ENCODE measurements at regions not wholly inside any gene's neighbourhood (a gene's known extent, or its start where the extent isn't known, plus 50 kb on each side); places are given as distances from the start of the nearest gene placed in this dataset.

DNA sequence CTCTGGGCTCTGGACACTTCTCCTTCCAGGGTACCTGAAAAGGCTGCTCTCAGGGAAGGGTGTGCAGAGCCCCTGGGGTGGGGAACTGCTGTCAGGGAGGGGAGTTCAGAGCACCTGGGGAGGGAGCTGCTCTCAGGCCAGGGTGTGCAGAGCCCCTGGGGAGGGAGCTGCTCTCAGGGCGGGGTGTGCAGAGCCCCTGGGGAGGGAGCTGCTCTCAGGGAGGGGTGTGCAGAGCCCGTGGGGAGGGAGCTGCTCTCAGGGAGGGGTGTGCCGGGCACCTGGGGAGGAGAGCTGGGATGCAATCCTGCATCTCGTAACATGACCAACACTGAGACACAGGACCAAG lies 764.2 kb downstream of the BRD1 start:
- no peak for ATAC-seq
- TF ChIP-seq BACH2 (CRISPR knock-in tag; IDR thresholded peaks at IDR 0.05; ENCODE audit: borderline replicate concordance) (no peak), ZNF565 (CRISPR knock-in tag; conservative IDR thresholded peaks at IDR 0.05; ENCODE audit: low read depth) (no peak)
- TF ChIP-seq, protein P1, sequence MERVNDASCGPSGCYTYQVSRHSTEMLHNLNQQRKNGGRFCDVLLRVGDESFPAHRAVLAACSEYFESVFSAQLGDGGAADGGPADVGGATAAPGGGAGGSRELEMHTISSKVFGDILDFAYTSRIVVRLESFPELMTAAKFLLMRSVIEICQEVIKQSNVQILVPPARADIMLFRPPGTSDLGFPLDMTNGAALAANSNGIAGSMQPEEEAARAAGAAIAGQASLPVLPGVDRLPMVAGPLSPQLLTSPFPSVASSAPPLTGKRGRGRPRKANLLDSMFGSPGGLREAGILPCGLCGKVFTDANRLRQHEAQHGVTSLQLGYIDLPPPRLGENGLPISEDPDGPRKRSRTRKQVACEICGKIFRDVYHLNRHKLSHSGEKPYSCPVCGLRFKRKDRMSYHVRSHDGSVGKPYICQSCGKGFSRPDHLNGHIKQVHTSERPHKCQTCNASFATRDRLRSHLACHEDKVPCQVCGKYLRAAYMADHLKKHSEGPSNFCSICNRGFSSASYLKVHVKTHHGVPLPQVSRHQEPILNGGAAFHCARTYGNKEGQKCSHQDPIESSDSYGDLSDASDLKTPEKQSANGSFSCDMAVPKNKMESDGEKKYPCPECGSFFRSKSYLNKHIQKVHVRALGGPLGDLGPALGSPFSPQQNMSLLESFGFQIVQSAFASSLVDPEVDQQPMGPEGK (CRISPR knock-in tag; IDR thresholded peaks at IDR 0.05; ENCODE audit: borderline replicate concordance) = no peak
- TF ChIP-seq, protein P2, sequence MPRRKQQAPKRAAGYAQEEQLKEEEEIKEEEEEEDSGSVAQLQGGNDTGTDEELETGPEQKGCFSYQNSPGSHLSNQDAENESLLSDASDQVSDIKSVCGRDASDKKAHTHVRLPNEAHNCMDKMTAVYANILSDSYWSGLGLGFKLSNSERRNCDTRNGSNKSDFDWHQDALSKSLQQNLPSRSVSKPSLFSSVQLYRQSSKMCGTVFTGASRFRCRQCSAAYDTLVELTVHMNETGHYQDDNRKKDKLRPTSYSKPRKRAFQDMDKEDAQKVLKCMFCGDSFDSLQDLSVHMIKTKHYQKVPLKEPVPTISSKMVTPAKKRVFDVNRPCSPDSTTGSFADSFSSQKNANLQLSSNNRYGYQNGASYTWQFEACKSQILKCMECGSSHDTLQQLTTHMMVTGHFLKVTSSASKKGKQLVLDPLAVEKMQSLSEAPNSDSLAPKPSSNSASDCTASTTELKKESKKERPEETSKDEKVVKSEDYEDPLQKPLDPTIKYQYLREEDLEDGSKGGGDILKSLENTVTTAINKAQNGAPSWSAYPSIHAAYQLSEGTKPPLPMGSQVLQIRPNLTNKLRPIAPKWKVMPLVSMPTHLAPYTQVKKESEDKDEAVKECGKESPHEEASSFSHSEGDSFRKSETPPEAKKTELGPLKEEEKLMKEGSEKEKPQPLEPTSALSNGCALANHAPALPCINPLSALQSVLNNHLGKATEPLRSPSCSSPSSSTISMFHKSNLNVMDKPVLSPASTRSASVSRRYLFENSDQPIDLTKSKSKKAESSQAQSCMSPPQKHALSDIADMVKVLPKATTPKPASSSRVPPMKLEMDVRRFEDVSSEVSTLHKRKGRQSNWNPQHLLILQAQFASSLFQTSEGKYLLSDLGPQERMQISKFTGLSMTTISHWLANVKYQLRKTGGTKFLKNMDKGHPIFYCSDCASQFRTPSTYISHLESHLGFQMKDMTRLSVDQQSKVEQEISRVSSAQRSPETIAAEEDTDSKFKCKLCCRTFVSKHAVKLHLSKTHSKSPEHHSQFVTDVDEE (CRISPR knock-in tag; IDR thresholded peaks at IDR 0.05) = no peak

DNA sequence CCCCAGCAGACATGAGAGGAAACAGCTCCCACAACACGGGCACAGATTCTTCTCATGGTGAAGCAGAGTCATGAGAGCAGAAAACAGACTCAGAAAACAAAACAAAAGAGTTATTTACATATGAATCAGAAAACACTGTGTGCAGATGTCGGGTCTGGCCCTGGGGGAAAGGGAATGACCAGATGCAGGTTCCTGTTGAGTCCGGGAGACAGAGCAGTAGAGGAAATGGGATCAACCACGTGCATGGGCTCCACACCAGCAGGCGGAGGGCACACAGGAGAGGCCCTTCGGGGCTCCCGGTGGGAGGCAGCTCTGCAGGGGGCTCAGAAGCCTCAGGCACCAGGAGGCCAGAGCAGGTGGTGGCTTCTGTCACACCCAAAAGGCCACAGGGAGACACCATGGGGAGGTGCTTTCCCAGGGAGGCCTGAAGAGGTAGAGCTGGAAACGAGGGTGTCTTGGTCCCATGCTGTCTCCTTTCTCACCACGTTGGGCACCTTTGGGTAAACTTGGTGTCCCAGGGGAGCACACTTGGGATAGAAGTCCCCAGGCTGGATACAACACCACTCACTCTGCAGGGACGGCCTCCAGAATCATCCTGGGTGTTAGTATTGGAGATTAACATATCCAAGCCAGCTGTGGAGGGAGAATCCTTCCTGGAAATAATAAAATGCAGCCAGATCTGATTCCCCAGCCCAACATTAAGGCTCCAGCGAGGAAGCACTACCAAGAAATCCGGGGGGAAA lies 764.7 kb downstream of the BRD1 start:
- ATAC-seq = no peak
- TF ChIP-seq, protein P3, sequence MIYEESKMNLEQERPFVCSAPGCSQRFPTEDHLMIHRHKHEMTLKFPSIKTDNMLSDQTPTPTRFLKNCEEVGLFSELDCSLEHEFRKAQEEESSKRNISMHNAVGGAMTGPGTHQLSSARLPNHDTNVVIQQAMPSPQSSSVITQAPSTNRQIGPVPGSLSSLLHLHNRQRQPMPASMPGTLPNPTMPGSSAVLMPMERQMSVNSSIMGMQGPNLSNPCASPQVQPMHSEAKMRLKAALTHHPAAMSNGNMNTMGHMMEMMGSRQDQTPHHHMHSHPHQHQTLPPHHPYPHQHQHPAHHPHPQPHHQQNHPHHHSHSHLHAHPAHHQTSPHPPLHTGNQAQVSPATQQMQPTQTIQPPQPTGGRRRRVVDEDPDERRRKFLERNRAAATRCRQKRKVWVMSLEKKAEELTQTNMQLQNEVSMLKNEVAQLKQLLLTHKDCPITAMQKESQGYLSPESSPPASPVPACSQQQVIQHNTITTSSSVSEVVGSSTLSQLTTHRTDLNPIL (CRISPR knock-in tag; IDR thresholded peaks at IDR 0.05; ENCODE audit: low read depth) = no peak

DNA sequence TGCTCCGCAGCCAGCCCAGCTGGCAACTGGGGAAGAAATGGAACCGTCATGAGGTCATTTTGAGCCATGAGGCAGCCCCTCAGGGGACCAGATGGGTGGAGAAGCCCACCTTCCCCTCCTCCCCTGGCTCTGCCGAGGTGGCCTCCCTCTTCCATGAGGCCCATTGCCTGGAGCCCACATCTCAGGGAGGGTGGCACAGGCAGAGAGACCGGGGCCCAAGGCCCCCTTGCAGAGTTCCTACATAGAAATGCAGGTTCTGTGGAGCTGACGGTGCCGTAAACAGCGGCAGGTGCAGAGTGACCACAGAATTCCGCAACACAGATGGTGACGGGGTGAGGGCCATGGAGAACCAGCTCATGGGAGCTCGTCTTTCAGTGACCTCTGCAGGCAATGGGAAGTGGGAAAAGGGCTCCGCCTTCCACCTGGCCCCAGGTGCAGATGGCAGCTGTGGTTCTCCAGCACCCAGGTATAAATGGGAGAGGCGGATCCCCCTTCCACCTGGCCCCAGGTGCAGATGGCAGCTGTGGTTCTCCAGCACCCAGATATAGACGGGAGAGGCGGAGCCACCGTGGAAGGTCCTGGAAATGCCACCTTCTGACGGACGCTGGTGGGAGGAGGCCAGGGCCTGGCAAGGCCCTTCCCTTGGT lies 765.4 kb downstream of the BRD1 start:
- ATAC-seq = no peak

DNA sequence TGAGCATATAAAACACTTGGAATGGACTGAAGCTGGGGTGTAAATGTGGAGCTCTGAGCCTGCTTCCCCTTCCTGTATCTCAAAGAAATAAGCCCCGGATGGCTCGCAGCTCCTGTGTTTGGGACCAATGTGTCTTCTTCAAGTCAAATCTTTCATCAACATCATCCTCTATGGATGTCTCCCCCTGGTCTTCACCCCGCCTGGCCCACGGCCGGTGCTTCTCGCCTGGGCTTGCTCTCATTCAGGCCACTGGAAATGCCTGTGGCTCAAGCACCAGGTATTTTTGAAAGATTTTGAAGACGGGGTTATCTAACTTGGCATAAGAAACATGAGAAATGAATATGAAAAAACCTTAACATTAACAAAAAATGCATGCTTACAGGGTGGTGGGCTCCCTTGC lies 769.8 kb downstream of the BRD1 start:
- TF ChIP-seq SNAI2 (CRISPR knock-in tag; IDR thresholded peaks at IDR 0.05) = no peak
- TF ChIP-seq ZC3H10 (CRISPR knock-in tag; IDR thresholded peaks at IDR 0.05) = no peak
- no peak for TF ChIP-seq CSDC2 (CRISPR knock-in tag; IDR thresholded peaks at IDR 0.05)
- no peak for TF ChIP-seq ZNF70 (CRISPR knock-in tag; IDR thresholded peaks at IDR 0.05)
- no peak for TF ChIP-seq ISL1 (CRISPR knock-in tag; IDR thresholded peaks at IDR 0.05)
- no peak for TF ChIP-seq BACH2 (CRISPR knock-in tag; IDR thresholded peaks at IDR 0.05; ENCODE audit: borderline replicate concordance)
- no peak for TF ChIP-seq GLIS3 (CRISPR knock-in tag; IDR thresholded peaks at IDR 0.05)
- TF ChIP-seq ESRRG (CRISPR knock-in tag; IDR thresholded peaks at IDR 0.05) = no peak
- TF ChIP-seq ZNF565 (CRISPR knock-in tag; conservative IDR thresholded peaks at IDR 0.05; ENCODE audit: low read depth) = no peak
- TF ChIP-seq ARNTL (CRISPR knock-in tag; IDR thresholded peaks at IDR 0.05; ENCODE audit: borderline replicate concordance, low read depth) = no peak
- ATAC-seq = no peak

More for the DNA sequence above, 765.4 kb downstream of the BRD1 start:
- no peak for TF ChIP-seq TOX (CRISPR knock-in tag; IDR thresholded peaks at IDR 0.05; ENCODE audit: borderline replicate concordance)
- no peak for TF ChIP-seq PPARA (CRISPR knock-in tag; IDR thresholded peaks at IDR 0.05; ENCODE audit: borderline replicate concordance)
- no peak for TF ChIP-seq ISL1 (CRISPR knock-in tag; IDR thresholded peaks at IDR 0.05)
- TF ChIP-seq SNAI2 (CRISPR knock-in tag; IDR thresholded peaks at IDR 0.05) = no peak

DNA sequence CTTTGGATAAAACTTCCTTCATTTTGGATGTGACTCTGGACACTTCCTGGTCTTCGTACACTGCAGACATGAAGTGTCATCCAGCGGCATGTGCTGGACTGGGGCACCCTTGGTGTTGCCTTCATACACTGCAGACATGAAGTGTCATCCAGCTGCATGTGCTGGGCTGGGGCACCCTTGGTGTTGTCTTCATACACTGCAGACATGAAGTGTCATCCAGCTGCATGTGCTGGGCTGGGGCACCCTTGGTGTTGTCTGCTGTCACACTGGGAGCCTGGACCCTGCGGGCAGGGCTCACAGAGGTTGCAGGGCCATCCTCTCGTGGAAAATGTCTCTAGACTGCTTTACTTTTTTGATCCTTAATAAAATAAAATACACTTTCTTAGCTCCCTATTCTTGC lies 771.4 kb downstream of the BRD1 start:
- no peak for ATAC-seq
- TF ChIP-seq TCF4 (CRISPR knock-in tag; IDR thresholded peaks at IDR 0.05; ENCODE audit: borderline replicate concordance) = no peak
- TF ChIP-seq, protein P2 (CRISPR knock-in tag; IDR thresholded peaks at IDR 0.05) = no peak
- no peak for TF ChIP-seq OSR1 (CRISPR knock-in tag; IDR thresholded peaks at IDR 0.05)
- TF ChIP-seq SNAI2 (CRISPR knock-in tag; IDR thresholded peaks at IDR 0.05) = no peak
- no peak for TF ChIP-seq ZFP3 (CRISPR knock-in tag; IDR thresholded peaks at IDR 0.05)
- TF ChIP-seq, protein P3 (CRISPR knock-in tag; IDR thresholded peaks at IDR 0.05; ENCODE audit: low read depth) = no peak
- TF ChIP-seq, protein P4, sequence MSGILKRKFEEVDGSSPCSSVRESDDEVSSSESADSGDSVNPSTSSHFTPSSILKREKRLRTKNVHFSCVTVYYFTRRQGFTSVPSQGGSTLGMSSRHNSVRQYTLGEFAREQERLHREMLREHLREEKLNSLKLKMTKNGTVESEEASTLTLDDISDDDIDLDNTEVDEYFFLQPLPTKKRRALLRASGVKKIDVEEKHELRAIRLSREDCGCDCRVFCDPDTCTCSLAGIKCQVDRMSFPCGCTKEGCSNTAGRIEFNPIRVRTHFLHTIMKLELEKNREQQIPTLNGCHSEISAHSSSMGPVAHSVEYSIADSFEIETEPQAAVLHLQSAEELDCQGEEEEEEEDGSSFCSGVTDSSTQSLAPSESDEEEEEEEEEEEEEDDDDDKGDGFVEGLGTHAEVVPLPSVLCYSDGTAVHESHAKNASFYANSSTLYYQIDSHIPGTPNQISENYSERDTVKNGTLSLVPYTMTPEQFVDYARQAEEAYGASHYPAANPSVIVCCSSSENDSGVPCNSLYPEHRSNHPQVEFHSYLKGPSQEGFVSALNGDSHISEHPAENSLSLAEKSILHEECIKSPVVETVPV (CRISPR knock-in tag; IDR thresholded peaks at IDR 0.05) = no peak
- TF ChIP-seq ZNF70 (CRISPR knock-in tag; IDR thresholded peaks at IDR 0.05) = no peak
- TF ChIP-seq ISL1 (CRISPR knock-in tag; IDR thresholded peaks at IDR 0.05) = no peak

All from SK-N-SH treated with all-trans-retinoic acid at 6 μM for 48 hours (cell line).